ENCODE measurements at regions not wholly inside any gene's neighbourhood (a gene's known extent, or its start where the extent isn't known, plus 50 kb on each side); places are given as distances from the start of the nearest gene placed in this dataset.

DNA sequence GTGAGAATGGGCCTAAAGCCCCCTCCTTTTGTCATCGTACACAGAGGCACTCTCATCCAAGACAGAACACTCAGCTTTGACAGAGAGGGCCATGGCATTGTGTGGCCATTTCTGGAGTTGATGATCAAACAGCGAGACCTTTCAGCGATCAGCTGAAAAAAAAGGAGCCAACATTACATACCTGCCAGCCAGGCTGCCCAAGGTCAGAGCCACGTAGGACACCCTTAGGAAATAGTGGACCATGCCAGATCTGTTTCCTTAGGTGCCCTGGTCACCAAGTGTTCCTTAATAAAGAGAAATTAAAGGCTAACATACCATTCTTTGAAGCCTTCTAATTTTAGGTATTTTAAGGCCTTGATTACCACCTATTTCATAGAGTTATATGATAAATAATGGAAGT is 105.5 kb upstream of the PRLR start (continued):
- no peak for TF ChIP-seq EP300 (IDR thresholded peaks at IDR 0.05; ENCODE audit: borderline replicate concordance in 1 of 2, low read depth in 2 of 2, low read length in 2 of 2)
- TF ChIP-seq SRF (IDR thresholded peaks at IDR 0.05; ENCODE audit: low read depth, low read length), result no peak

Measured in H1 (cell line).